ENCODE measurements at regions not wholly inside any gene's neighbourhood (a gene's known extent, or its start where the extent isn't known, plus 50 kb on each side); places are given as distances from the start of the nearest gene placed in this dataset.

GRCh38 chr3:124076235-124076634 is 84.3 kb upstream of the ROPN1 start:
- TF ChIP-seq ZNF274 (IDR thresholded peaks at IDR 0.05; ENCODE audit: low read depth, low read length) (no peak), SUZ12 (IDR thresholded peaks at IDR 0.05; ENCODE audit: extremely low read depth, insufficient read depth, insufficient read length) (no peak)
